D721Med (cell line): ENCODE measurements at regions not wholly inside any gene's neighbourhood (a gene's known extent, or its start where the extent isn't known, plus 50 kb on each side); places are given as distances from the start of the nearest gene placed in this dataset.

Source experiments
- DNase-seq: peaks from one replicate; pipeline ENCODE4 v3.0.0; 2011; ENCODE audit warnings: low spot score; ENCODE audit not compliant: insufficient read length
- FAIRE-seq: peaks from 2 replicates; lab custom pipeline; 2011; peaks lifted over from hg19 to GRCh38; lab: Jason Lieb, UNC
- TF ChIP-seq, protein P1 (sequence below): IDR thresholded peaks from 2 replicates; pipeline ENCODE4 v1.5.1; 2012; ENCODE audit warnings: mild to moderate bottlenecking, control low read depth; ENCODE audit not compliant: insufficient read depth; ENCODE audit errors: missing control alignments

GRCh38 chr4:126698224-126698623 is 934.5 kb upstream of the INTU start:
- DNase-seq = no peak
- TF ChIP-seq, protein P1, sequence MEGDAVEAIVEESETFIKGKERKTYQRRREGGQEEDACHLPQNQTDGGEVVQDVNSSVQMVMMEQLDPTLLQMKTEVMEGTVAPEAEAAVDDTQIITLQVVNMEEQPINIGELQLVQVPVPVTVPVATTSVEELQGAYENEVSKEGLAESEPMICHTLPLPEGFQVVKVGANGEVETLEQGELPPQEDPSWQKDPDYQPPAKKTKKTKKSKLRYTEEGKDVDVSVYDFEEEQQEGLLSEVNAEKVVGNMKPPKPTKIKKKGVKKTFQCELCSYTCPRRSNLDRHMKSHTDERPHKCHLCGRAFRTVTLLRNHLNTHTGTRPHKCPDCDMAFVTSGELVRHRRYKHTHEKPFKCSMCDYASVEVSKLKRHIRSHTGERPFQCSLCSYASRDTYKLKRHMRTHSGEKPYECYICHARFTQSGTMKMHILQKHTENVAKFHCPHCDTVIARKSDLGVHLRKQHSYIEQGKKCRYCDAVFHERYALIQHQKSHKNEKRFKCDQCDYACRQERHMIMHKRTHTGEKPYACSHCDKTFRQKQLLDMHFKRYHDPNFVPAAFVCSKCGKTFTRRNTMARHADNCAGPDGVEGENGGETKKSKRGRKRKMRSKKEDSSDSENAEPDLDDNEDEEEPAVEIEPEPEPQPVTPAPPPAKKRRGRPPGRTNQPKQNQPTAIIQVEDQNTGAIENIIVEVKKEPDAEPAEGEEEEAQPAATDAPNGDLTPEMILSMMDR = no peak
- no peak for FAIRE-seq

DNA sequence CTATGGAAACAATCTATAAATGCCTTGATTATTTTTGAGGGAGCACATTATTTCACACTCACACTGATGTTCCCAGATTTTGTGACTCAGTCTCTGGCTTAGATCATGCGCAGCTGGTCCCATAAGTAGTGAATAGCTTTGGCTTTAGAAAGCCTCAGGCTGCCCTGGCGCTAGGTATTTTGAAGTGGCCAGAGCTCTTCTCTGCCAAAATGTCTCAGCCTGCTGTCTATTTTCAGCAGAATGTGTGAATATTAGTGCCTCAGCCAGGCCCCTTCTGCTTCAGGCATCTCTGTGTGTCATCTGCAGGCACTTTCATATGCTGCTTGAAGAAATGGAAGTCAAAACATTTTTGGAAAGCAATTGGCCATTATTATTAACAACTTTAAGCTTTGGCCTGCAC is 931.0 kb upstream of the INTU start:
- FAIRE-seq (no peak), DNase-seq (no peak)
- TF ChIP-seq, protein P1 = no peak

DNA sequence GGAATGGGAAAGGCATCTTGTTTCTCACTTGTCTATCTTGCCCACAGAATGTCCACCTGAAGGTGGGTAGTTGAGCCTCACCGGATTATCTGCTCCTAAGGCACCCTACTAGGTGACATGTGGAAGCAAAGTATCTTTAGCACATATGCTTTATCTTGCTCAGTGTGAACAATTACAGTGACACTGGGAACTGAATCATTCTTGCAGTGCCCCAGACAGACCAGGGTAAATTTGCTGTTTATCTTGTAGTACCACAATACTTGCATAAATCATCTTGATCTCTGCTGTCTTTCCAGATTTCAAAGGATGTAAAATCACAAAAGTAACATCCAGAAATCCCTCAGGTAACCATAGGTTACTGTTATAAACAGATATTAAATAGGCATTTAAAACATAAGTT is 930.0 kb upstream of the INTU start:
- DNase-seq (no peak), FAIRE-seq (no peak)
- TF ChIP-seq, protein P1 = no peak

DNA sequence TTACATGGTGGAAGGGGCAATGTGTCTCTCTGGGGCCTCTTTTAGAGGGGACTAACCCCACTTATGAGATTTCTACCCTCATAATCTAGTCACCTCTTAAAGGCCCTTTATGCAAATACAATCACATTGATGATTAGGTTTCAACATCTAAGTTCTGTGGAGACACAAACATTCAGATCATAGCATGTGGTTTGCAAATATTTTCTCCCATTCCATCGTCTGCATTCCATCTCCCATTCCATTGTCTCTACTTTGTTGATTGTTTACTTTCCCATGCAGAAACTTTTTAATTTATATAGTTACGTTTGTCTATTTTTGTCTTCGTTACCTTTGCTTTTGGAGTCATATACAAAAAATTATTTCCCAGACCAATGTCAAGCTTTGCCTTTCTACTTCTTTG is 927.5 kb upstream of the INTU start:
- FAIRE-seq (no peak), DNase-seq (no peak)

DNA sequence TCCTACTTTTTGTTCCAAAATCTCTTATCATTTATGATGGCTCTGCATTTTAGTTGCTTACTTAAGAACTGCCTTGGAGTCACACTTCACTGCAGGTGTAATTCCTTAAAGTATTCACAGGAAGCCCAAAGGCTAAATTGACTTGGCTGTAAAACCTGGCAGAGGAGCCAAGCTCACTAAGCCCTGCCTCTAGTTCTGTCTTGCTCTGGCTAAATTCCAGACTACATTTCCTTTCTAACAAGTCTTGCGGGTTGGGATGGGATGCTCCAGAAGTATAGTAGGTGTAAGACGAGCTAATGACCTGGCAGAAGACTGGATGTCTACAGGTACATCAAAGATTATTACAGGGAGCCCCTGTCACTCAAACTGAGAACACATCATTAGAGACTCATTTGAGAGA is 924.0 kb upstream of the INTU start:
- DNase-seq (no peak), FAIRE-seq (no peak)
- TF ChIP-seq, protein P1 = no peak

More for the DNA sequence above, 927.5 kb upstream of the INTU start:
- TF ChIP-seq, protein P1 = no peak

DNA sequence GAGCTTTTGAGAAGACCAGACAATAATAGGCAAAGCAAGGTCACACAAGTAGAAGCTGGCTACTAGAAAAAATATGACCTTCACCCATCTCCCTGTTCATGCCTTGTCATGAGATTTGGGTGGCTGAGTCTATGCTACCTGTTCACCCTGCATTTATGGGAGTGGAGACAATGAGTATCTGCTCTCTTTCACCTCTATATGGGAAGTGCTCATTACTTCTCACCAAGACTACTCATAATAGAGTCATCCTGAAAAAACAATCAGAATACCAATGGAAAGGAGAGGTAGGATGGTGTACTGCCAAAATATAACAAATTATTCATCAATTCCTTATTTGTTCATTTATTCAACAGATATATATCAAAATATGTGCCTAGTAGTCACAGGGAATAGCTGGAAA is 921.8 kb upstream of the INTU start:
- TF ChIP-seq, protein P1 = no peak
- FAIRE-seq = no peak

GRCh38 chr4:126715067-126715466 is 917.7 kb upstream of the INTU start:
- TF ChIP-seq, protein P1 = no peak
- DNase-seq (no peak), FAIRE-seq (no peak)

More for the DNA sequence above, 921.8 kb upstream of the INTU start:
- DNase-seq = no peak
